Inflammatory macrophage (primary cell): ENCODE measurements at regions not wholly inside any gene's neighbourhood (a gene's known extent, or its start where the extent isn't known, plus 50 kb on each side); places are given as distances from the start of the nearest gene placed in this dataset.
A peak's percentile ranks its signal among the peaks of the same experiment; 100 is the strongest.
"Not testable (repeated sequence)": the region's sequence is repeated elsewhere in the genome, so short reads cannot be mapped to it uniquely, and the experiment has no call there.

ENCODE experiments used
- DNase-seq, 2 donors: peaks; one replicate each; pipeline ENCODE4 v3.0.0-alpha.2; 2020 to 2022

- DNase-seq = not testable (repeated sequence)
Observed at GRCh38 chr5:2063380-2063779, 180.7 kb upstream of the IRX4 start.

GRCh38 chr5:2052687-2053086 lies 170.0 kb upstream of the IRX4 start:
- DNase-seq = no peak

- DNase-seq = no peak
Observed at GRCh38 chr5:2049876-2050275, 167.2 kb upstream of the IRX4 start.

GRCh38 chr5:2048664-2049063 lies 165.9 kb upstream of the IRX4 start:
- DNase-seq = no peak

- no peak for DNase-seq
Observed at GRCh38 chr5:2047341-2047927, 164.7 kb upstream of the IRX4 start.

- no peak for DNase-seq
Observed at GRCh38 chr5:2044041-2044440, 161.3 kb upstream of the IRX4 start.

GRCh38 chr5:2039180-2039531 lies 156.4 kb upstream of the IRX4 start:
- DNase-seq = no peak

GRCh38 chr5:2038321-2039179 lies 155.8 kb upstream of the IRX4 start:
- peak; percentile 52 to 59 for DNase-seq

GRCh38 chr5:2036885-2037284 lies 154.2 kb upstream of the IRX4 start:
- no peak for DNase-seq

GRCh38 chr5:2032432-2032831 lies 149.7 kb upstream of the IRX4 start:
- DNase-seq = no peak

- DNase-seq = no peak
Observed at GRCh38 chr5:2031581-2031980, 148.9 kb upstream of the IRX4 start.

- DNase-seq = no peak
Observed at GRCh38 chr5:2030131-2030530, 147.4 kb upstream of the IRX4 start.

- DNase-seq = no peak
Observed at GRCh38 chr5:2029206-2029605, 146.5 kb upstream of the IRX4 start.

- no peak for DNase-seq
Observed at GRCh38 chr5:2027790-2028189, 145.1 kb upstream of the IRX4 start.

- no peak for DNase-seq
Observed at GRCh38 chr5:2024986-2025721, 142.4 kb upstream of the IRX4 start.

GRCh38 chr5:2023196-2023595 lies 140.5 kb upstream of the IRX4 start:
- no peak for DNase-seq

- no peak for DNase-seq
Observed at GRCh38 chr5:2022436-2022835, 139.7 kb upstream of the IRX4 start.

- DNase-seq = no peak
Observed at GRCh38 chr5:2021484-2022176, 138.9 kb upstream of the IRX4 start.

- DNase-seq = no peak
Observed at GRCh38 chr5:2020730-2021129, 138.0 kb upstream of the IRX4 start.

GRCh38 chr5:2019716-2020115 lies 137.0 kb upstream of the IRX4 start:
- no peak for DNase-seq

GRCh38 chr5:2018390-2018724 lies 135.6 kb upstream of the IRX4 start:
- no peak for DNase-seq

GRCh38 chr5:2017540-2018389 lies 135.0 kb upstream of the IRX4 start:
- DNase-seq = peak; percentile 27 to 46
